ENCODE measurements at regions not wholly inside any gene's neighbourhood (a gene's known extent, or its start where the extent isn't known, plus 50 kb on each side); places are given as distances from the start of the nearest gene placed in this dataset.

DNA sequence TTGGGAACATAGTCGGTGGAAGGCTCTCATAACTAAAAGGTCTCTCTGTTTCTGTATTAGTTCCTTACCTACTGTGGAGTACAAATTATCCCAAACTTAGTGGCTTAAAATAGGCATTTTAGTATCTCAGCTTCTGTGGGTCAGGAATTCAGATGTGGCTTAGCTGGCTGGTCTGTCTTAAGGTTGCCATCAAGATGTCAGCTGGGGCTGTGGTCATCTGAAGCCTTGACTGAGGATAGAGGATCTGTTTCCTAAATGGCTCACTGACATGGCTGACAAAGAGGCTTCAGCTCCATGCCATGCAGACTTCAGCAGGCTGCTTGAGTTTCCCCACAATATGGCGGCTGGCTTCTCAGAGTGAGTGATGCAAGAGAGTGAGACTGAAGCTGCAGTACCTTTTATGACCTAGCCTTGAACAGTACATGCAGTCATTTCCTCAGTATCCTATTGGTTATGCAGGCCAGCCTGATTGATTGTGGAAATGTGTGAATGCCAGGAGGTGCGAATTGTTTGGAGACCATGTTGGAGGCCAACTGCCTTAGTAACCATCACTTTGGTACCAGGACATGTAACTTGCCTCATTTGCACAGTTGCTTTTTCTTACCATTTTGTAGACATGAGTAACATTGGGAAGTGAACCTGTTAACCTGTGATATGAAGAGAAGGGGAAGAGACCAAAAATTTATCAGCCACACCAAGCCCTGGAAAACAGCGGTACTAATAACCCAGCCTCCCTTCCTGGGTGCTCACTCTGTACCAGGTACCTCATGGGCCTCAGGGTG is 152.8 kb upstream of the IER5L start:
- DNase-seq (ENCODE audit: low spot score): no peak
- Mint-ChIP-seq H3K9me3 (peaks cover 8% of the 10 kb centered on the region), H3K4me1 (ENCODE audit: low read depth) (peaks cover 19% of the 10 kb centered on the region), H3K27me3 (ENCODE audit: low read depth) (no peaks in the 10 kb centered on the region), H3K27ac (no peak overlapping the region), H3K4me3 (ENCODE audit: low read depth) (no peak overlapping the region), H3K36me3 (ENCODE audit: low read depth) (no peaks in the 10 kb centered on the region)
- intact Hi-C loops (cut with micrococcal nuclease): no loop called here

DNA sequence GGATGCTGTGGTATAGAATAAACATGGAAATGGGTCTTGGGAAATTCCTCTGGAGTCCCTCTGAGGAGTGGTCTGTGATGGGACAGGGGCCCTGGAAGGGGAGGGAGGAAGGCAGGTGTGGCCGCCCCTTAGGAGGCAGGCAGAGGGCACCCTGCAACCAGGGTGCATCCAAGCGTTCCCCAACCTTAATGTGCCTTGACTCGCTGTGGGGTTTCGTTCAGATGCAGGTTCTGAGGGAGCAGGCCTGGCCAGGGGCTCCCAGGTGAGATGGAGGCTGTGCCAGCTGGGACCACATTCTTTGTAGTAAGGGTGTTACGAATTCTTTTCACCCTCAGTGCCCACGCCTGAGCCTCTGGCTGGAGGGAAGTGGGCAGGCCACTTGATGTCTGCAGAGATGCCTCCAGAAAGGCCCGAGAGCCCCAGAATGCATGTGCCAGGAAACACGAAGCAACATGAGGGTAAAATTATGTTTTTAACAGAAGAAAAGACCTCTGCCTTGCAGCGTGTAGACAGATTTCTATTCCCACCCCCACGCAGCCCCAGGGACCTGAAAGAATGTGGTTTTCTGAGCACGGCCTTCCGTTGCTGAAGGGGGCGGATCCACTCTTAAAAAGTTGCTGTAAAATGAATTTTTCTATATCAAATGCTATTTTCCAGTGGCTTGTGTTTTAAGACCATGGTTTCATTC is 150.4 kb upstream of the IER5L start:
- DNase-seq (ENCODE audit: low spot score): no peak
- Mint-ChIP-seq H3K27ac (no peak overlapping the region), H3K4me1 (ENCODE audit: low read depth) (peaks cover 14% of the 10 kb centered on the region), H3K4me3 (ENCODE audit: low read depth) (no peak overlapping the region), H3K36me3 (ENCODE audit: low read depth) (no peaks in the 10 kb centered on the region), H3K27me3 (ENCODE audit: low read depth) (no peaks in the 10 kb centered on the region), H3K9me3 (peaks cover 8% of the 10 kb centered on the region)
- intact Hi-C loops (cut with micrococcal nuclease): no loop called here

DNA sequence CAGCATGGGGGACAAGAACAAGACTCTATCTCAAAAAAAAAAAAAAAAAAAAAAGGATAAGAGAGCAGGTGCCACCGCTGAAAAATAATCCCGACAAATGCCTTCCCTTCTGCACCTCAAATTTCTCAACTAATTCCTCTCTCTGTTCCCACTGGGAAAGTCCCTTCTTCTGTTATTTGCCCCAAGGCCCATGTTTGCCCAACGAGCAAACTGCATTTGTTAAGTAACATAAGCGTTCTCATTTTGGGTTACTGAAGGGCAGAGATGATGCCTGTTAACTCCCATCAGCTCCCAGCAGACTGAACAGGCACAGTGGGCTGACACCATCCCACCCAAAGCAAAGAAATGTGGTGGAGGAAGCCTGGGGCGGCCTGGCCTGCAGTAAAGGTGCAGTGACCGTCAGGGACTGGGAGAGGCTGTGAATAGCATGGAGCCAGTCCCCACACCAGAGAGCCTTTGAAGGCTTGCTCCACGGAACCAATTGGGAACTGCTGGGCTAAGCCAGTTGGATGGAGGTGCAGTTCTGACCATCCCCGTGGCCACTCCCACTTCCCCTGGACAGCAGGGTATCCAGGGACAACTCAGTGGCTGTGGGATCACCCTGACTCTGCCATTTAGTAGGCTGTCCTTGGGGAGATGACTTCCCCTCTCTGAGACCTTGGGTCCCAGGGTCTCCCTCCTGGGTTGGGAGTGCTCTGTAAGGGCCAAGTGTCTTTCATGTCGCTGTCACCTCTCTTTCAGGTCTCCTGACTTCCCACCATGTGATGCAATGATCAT is 149.7 kb upstream of the IER5L start:
- intact Hi-C loops (cut with micrococcal nuclease): no loop called here
- Mint-ChIP-seq H3K9me3 (peaks cover 8% of the 10 kb centered on the region), H3K4me1 (ENCODE audit: low read depth) (peaks cover 15% of the 10 kb centered on the region)

DNA sequence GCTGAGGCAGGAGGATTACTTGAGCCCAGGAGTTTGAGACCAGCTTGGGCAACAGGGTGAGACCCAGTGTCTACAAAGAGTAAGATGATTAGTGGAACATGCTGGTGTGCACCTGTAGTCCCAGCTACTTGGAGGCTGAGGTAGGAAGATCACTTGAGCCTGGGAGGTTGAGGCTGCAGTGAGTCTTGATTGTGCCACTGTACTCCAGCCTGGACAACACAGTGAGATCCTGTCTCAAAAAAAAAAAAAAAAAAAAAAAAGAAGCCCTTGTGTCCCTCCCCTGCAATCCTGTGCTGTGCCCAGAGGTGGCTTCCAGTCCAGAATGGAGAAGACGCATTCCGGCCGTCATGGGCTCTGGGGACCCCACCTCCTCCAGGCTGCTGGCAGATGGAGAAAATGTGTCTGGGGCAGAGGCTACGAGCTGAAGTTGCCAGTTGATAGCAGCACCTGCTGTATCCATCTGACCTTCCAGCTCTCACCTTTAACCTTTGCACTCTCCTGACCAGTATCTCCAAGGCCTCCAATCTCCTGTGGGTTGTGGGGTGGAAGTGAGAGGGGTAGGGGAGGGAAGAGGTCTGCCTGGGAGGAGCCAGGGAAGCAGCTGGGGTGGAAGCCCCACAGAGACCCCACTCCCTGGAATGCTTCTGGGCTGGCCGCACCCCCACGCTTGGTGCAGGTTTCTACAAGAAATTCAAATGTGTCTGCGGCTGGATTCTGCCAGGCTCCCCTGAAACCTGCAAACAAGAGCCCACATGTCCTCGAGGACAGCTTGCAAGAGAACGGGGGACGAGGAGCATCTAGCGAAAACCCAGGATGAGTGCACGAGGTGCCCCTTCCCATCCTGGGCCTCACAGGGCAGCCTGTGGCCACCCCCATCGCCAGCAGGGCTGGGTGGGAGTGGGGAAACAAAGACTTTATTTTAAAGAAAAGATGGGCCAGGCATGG is 148.3 kb upstream of the IER5L start:
- intact Hi-C loops (cut with micrococcal nuclease): no loop called here
- no peaks in the 10 kb centered on the region for H3K27me3 Mint-ChIP-seq (ENCODE audit: low read depth)
- peaks cover 8% of the 10 kb centered on the region for H3K9me3 Mint-ChIP-seq
- no peak overlapping the region for H3K4me3 Mint-ChIP-seq (ENCODE audit: low read depth)
- no peak for DNase-seq (ENCODE audit: low spot score)
- H3K36me3 Mint-ChIP-seq (ENCODE audit: low read depth): no peaks in the 10 kb centered on the region
- no peak overlapping the region for H3K27ac Mint-ChIP-seq
- peaks cover 15% of the 10 kb centered on the region for H3K4me1 Mint-ChIP-seq (ENCODE audit: low read depth)

More for the DNA sequence above, 149.7 kb upstream of the IER5L start:
- Mint-ChIP-seq H3K27ac (no peak overlapping the region), H3K27me3 (ENCODE audit: low read depth) (no peaks in the 10 kb centered on the region), H3K4me3 (ENCODE audit: low read depth) (no peak overlapping the region), H3K36me3 (ENCODE audit: low read depth) (no peaks in the 10 kb centered on the region)
- DNase-seq (ENCODE audit: low spot score): no peak

DNA sequence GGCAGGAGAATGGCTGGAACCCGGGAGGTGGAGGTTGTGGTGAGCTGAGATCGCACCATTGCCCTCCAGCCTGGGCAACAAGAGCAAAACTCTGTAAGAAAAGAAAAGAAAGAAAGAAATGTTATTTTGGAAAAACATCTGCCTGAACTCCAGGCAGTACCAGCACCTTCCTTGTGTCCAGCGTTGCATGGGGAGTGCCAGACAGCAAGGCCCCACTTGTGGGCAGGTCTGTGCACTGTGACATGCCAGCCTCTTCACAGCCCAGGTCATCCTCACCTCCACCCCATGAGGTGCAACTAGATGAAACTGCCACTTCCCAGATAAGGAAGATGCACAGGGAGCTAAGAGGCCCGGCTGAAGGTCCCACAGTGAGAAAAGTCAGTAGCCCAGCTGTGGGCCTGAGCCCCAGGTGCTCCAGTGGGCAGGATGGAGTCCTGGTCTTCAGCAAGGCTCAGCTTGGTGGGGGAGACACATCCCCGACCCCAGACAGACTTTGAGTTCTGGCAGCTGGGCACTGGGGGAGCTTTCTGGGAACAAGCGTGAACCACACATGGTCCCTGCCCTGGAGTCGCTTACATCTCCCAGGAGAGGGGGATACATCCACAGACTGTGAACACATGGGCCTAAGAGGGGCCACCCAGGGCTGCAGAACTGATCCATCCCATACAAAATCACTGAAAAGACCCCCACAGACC is 146.9 kb upstream of the IER5L start:
- Mint-ChIP-seq H3K27ac (no peak overlapping the region), H3K9me3 (no peaks in the 10 kb centered on the region), H3K36me3 (ENCODE audit: low read depth) (no peaks in the 10 kb centered on the region), H3K4me1 (ENCODE audit: low read depth) (peaks cover 22% of the 10 kb centered on the region), H3K4me3 (ENCODE audit: low read depth) (no peak overlapping the region), H3K27me3 (ENCODE audit: low read depth) (no peaks in the 10 kb centered on the region)
- DNase-seq (ENCODE audit: low spot score): no peak
- intact Hi-C loops (cut with micrococcal nuclease): loop anchor here (5.0 kb wide), 1 partner anchor 148 kb away; the partner anchor contains the start of gene IER5L

DNA sequence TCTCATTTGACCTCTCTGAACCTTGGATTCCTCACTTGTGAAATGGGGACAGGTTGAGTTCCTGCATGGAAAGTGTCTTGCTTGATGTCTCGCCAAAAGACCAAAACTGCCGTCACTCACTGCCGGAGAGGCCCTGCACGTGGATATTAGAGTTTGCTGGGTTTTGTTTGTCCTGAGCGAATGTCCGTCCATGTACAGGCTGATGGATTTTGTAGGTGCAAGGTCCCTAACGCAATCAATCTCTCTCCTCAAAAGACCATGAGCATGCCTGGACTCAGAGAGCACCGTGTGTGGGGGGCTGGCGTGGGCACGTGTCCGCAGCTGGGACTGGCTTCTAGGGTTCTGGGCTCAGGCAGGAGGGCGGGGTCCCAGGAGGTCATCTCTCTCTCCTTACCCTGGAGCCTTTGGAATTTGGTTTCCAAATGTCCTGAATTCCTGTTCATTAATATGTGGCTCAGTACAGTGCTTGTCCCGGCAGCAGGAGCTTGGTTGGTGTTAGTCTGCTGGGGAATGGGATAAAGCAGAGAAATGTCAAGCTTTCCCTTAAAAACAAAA is 146.0 kb upstream of the IER5L start:
- H3K36me3 Mint-ChIP-seq (ENCODE audit: low read depth): no peaks in the 10 kb centered on the region
- no peaks in the 10 kb centered on the region for H3K27me3 Mint-ChIP-seq (ENCODE audit: low read depth)
- intact Hi-C loops (cut with micrococcal nuclease): loop anchor here (5.0 kb wide), 1 partner anchor 147 kb away; the partner anchor contains the start of gene IER5L
- peaks cover 23% of the 10 kb centered on the region for H3K4me1 Mint-ChIP-seq (ENCODE audit: low read depth)
- no peak overlapping the region for H3K27ac Mint-ChIP-seq
- no peak overlapping the region for H3K4me3 Mint-ChIP-seq (ENCODE audit: low read depth)
- no peaks in the 10 kb centered on the region for H3K9me3 Mint-ChIP-seq
- DNase-seq (ENCODE audit: low spot score): no peak

DNA sequence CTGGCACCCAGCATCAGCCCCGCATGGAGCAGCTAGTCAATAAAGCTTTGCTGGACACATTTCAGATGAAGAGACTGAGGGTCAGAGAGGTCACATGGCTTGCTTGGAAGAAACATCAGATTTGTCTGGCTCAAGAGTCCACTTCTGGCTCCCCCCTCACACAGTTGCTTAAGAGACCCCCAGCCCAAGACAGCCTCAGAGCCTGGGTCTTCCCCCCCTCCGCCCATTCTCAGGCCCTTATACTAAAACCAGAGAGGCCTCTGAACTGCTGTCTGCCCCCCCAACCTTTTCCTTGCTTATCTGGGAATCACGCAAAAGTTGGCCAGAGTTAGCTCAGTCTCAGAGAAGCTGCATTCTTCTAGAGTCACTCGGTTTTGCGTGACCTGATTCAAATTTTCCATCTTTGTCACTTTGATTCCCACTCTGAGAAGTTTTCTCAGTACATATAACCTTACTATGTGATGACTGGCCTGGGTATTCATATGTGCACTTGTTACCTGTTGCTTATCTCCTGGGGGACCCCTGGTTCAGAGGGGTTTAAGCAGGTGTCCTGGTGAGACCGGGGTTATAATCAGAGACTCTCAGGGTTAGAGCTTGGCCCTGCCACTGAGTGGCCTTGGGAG is 145.4 kb upstream of the IER5L start:
- peaks cover 19% of the 10 kb centered on the region for H3K4me1 Mint-ChIP-seq (ENCODE audit: low read depth)
- no peaks in the 10 kb centered on the region for H3K36me3 Mint-ChIP-seq (ENCODE audit: low read depth)
- no peaks in the 10 kb centered on the region for H3K27me3 Mint-ChIP-seq (ENCODE audit: low read depth)
- H3K27ac Mint-ChIP-seq: no peak overlapping the region
- no peaks in the 10 kb centered on the region for H3K9me3 Mint-ChIP-seq
- DNase-seq (ENCODE audit: low spot score): no peak
- intact Hi-C loops (cut with micrococcal nuclease): loop anchor here (5.0 kb wide), 1 partner anchor 146 kb away; the partner anchor contains the start of gene IER5L
- H3K4me3 Mint-ChIP-seq (ENCODE audit: low read depth): no peak overlapping the region

DNA sequence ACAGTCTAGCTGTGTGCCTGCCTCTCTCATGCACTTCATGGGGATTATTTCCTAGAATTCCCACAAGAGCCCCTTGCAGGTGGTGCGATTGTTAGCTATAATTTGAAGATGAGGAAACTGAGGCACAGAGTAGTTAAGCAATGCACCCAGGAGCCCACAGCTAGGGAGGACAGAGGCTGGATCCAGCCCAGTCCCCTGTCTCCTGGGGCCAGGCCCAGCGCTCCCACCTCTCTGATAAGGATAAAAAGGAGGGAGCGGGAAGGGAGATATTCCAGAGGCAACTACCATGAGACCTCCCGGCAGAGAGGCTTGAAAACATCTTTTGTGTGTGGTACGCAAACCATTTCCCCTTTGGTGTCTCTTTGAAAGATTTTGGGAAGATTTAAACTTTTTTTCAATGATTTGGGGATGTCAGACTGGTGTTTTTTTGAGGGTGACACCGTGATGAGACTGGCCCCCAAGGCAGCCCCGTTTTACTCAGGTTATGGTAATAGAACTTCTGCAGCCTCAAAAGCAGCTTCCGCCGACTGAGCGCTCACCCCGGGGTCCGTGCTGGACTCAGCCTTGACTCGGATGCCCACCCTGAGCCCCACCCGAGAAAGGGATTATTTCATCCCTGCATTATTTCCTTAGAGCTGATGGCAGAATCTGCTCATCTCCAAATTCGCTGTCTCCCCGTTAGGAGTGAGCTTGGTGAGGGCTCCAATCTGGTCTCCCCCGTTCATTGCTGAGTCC is 144.7 kb upstream of the IER5L start:
- peaks cover 19% of the 10 kb centered on the region for H3K4me1 Mint-ChIP-seq (ENCODE audit: low read depth)

DNA sequence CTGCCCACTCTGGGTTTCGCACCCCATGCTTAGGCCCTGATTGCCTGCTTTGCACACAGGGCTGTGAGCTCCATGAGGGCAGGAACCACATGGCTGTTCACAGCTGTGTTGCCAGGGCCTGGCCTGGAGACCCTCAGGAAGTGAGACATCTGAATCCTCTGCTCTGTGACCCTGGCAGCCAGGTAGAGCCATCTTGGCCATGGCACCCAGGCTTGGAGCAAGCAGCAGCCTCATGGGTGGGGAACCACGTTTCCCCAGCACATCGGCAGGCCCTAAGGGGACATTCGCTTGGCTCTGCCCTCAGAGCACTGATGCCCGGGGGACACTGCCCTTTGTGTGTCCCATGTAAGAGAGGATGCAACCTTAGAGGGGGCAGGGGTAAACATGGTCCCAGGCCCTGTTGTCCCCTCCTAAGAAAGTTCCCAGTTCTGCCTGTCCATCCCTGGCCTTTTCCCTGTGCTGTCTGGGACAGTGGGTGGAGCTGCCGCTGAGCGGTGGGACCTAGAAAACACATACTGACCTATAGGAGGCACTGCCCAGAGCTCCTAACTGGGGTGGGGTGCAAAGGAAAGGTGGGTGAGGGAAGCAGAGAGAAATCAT is 144.1 kb upstream of the IER5L start:
- Mint-ChIP-seq H3K27ac (no peak overlapping the region), H3K4me3 (ENCODE audit: low read depth) (peak overlapping the region; percentile 17), H3K36me3 (ENCODE audit: low read depth) (no peaks in the 10 kb centered on the region), H3K9me3 (no peaks in the 10 kb centered on the region), H3K27me3 (ENCODE audit: low read depth) (no peaks in the 10 kb centered on the region), H3K4me1 (ENCODE audit: low read depth) (peaks cover 20% of the 10 kb centered on the region)
- DNase-seq (ENCODE audit: low spot score): no peak
- intact Hi-C loops (cut with micrococcal nuclease): loop anchor here (5.0 kb wide), 1 partner anchor 145 kb away; the partner anchor contains the start of gene IER5L

More for the DNA sequence above, 144.7 kb upstream of the IER5L start:
- H3K4me3 Mint-ChIP-seq (ENCODE audit: low read depth): no peak overlapping the region
- intact Hi-C loops (cut with micrococcal nuclease): loop anchor here (5.0 kb wide), 1 partner anchor 146 kb away; the partner anchor contains the start of gene IER5L
- no peak overlapping the region for H3K27ac Mint-ChIP-seq
- H3K36me3 Mint-ChIP-seq (ENCODE audit: low read depth): no peaks in the 10 kb centered on the region
- H3K27me3 Mint-ChIP-seq (ENCODE audit: low read depth): no peaks in the 10 kb centered on the region
- H3K9me3 Mint-ChIP-seq: no peaks in the 10 kb centered on the region
- no peak for DNase-seq (ENCODE audit: low spot score)

DNA sequence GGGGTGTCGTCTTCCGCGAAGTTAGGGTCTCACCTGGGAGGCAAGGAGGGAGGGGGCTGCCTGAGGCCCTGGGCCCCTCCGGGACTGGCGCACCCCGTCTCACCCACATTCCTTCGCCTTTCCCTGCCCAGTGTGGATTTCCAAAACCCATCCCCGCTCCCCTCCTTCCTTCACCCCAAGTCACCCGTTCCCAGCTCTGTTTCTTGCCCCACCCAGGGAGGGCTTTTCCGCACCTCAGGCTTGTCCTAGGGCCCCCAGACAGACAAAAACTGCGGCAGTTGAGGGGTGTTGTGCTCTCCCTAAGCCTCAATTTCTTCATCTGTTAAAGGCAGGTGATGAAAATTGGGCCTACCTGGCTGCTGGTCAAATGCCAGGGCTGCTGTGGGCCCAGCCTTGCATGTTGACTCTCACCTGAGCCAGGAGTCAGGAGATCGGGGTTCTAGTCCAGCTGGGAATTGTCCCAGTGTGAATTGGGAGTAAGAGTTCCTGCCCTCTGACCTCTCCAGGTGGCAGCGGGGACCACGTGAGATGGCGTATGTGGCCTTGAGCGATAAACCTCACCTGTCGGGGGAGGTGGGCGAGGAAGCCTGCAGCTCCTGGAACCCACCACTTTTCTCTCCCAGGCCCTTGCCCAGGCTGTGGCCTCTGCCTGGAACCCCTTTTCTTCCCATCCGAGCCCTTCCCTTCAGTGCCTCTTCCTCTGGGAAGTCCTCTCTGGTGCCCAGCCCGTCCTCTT is 143.4 kb upstream of the IER5L start:
- no peak overlapping the region for H3K27ac Mint-ChIP-seq
- intact Hi-C loops (cut with micrococcal nuclease): loop anchor here (2.0 to 5.0 kb wide), 2 partner anchors 51 to 144 kb away; partner anchors contain the start of gene IER5L
- peak overlapping the region; percentile 17 for H3K4me3 Mint-ChIP-seq (ENCODE audit: low read depth)
- peaks cover 20% of the 10 kb centered on the region for H3K4me1 Mint-ChIP-seq (ENCODE audit: low read depth)
- H3K27me3 Mint-ChIP-seq (ENCODE audit: low read depth): no peaks in the 10 kb centered on the region
- no peaks in the 10 kb centered on the region for H3K9me3 Mint-ChIP-seq
- DNase-seq (ENCODE audit: low spot score): no peak
- no peaks in the 10 kb centered on the region for H3K36me3 Mint-ChIP-seq (ENCODE audit: low read depth)

All from activated T-helper 2 cell treated with anti-CD3 and anti-CD28 coated beads, Interferon-gamma antibody, Interleukin-2, Interleukin-4, amounts not matched to agents 10 μg/mL and 5 μg/mL and 100 μg/mL, durations not matched to agents 14 hours and 24 hours and 36 hours (primary cell).